GM12878 (cell line): ENCODE measurements at regions not wholly inside any gene's neighbourhood (a gene's known extent, or its start where the extent isn't known, plus 50 kb on each side); places are given as distances from the start of the nearest gene placed in this dataset.

Source experiments
- ATAC-seq: fragments of 200-7000 bp; cut with Tn5 transposase; 3 replicates; pipeline ENCODE4 v1.9.1; 2020; ENCODE audit warnings: mild to moderate bottlenecking, moderate library complexity
- BruUV-seq: library from RNA; stranded (reverse); fragments of 400-500 nt; replicated peaks from 2 replicates; lab custom pipeline; 2021; lab: Mats Ljungman, UMichigan
- CTCF ChIA-PET: fragments of 300-600 bp; sonication (Branson Sonifier 250); formaldehyde crosslinking; extraction: SDS; loops from one replicate; lab custom pipeline; 2021; ENCODE audit warnings: inconsistent platforms; lab: Yijun Ruan, JAX
- POLR2A ChIA-PET: fragments of 350-600 bp; formaldehyde crosslinking; extraction: SDS; loops from one replicate; lab custom pipeline; 2021; ENCODE audit warnings: inconsistent platforms; lab: Charles Lee
- RAD21 ChIA-PET: fragments of 300-600 bp; sonication (Branson Sonifier 250); formaldehyde crosslinking; loops from one replicate; lab custom pipeline; 2023; ENCODE audit warnings: antibody characterized with exemption; ENCODE audit not compliant: unreplicated experiment; lab: Charles Lee
- SMC1A ChIA-PET: fragments of 300-600 bp; sonication (Branson Sonifier 250); formaldehyde crosslinking; loops from one replicate; lab custom pipeline; 2023; ENCODE audit not compliant: unreplicated experiment, uncharacterized antibody; lab: Charles Lee
- DNase-seq: peaks from one replicate; pipeline ENCODE4 v3.0.0-alpha.2; 2011; ENCODE audit warnings: low read depth, low spot score
- FAIRE-seq: peaks from 3 replicates; lab custom pipeline; 2011; peaks lifted over from hg19 to GRCh38; lab: Jason Lieb, UNC
- H2AFZ ChIP-seq: 2 replicates; pipeline ENCODE4 v1.6.0; 2011; ENCODE audit warnings: low read depth, low read length, control low read depth; ENCODE audit not compliant: control insufficient read depth
- H3K27ac ChIP-seq: 2 replicates; pipeline ENCODE4 v1.5.1; 2011; ENCODE audit warnings: control low read depth; ENCODE audit not compliant: control insufficient read depth, insufficient read depth
- H3K27me3 ChIP-seq, 2 experiments: replicated peaks in 1 of 2; 2 replicates each; pipeline versions ENCODE4 v1.6.0 to v1.6.1; 2011; ENCODE audit warnings: low read length in 1 of 2; ENCODE audit not compliant: control insufficient read depth in 2 of 2, insufficient read depth in 2 of 2
- H3K36me3 ChIP-seq, 2 experiments: 2 replicates each; pipeline ENCODE4 v1.5.1; 2011; ENCODE audit warnings: low read length in 1 of 2; ENCODE audit not compliant: control insufficient read depth in 2 of 2, insufficient read depth in 2 of 2
- H3K4me1 ChIP-seq: 2 replicates; pipeline ENCODE4 v1.6.1; 2011; ENCODE audit warnings: mild to moderate bottlenecking, low read length, moderate library complexity, mixed read lengths; ENCODE audit not compliant: control insufficient read depth, insufficient read depth
- H3K4me2 ChIP-seq: 2 replicates; pipeline ENCODE4 v1.6.0; 2011; ENCODE audit warnings: control low read depth; ENCODE audit not compliant: control insufficient read depth, insufficient read depth
- H3K4me3 ChIP-seq: fragments of 200-600 bp; sonication (generic); 2 replicates; pipeline ENCODE4 v1.5.1; 2016
- H3K79me2 ChIP-seq: 2 replicates; pipeline ENCODE4 v1.6.0; 2011; ENCODE audit warnings: low read length; ENCODE audit not compliant: control insufficient read depth, insufficient read depth
- H3K9ac ChIP-seq: 2 replicates; pipeline ENCODE4 v1.8.0; 2011; ENCODE audit warnings: low read length, control low read depth, mixed read lengths; ENCODE audit not compliant: control insufficient read depth, insufficient read depth
- H3K9me3 ChIP-seq: replicated peaks from 3 replicates; pipeline ENCODE4 v1.5.1; 2011; ENCODE audit warnings: mild to moderate bottlenecking, low read length; ENCODE audit not compliant: control insufficient read depth, insufficient read depth
- H4K20me1 ChIP-seq: 2 replicates; pipeline ENCODE4 v1.6.0; 2011; ENCODE audit not compliant: control insufficient read depth, insufficient read depth
- BCL11A ChIP-seq: IDR thresholded peaks from 2 replicates; pipeline ENCODE4 v1.6.1; 2011; ENCODE audit warnings: low read depth, low read length
- E4F1 ChIP-seq: fragments of 450-650 bp; IDR thresholded peaks from 2 replicates; pipeline ENCODE4 v1.6.1; 2018; ENCODE audit warnings: borderline replicate concordance, mild to moderate bottlenecking; ENCODE audit not compliant: partially characterized antibody
- FOXM1 ChIP-seq: IDR thresholded peaks from 2 replicates; pipeline ENCODE4 v1.6.1; 2012; ENCODE audit warnings: low read depth, mild to moderate bottlenecking, inconsistent platforms, low read length, moderate library complexity
- IRF5 ChIP-seq: fragments of 450-650 bp; IDR thresholded peaks from 2 replicates; pipeline ENCODE4 v1.6.1; 2017; ENCODE audit warnings: borderline replicate concordance
- JUND ChIP-seq: IDR thresholded peaks from 2 replicates; pipeline ENCODE4 v1.6.1; 2012; ENCODE audit warnings: low read depth, mild to moderate bottlenecking, low read length, improper control_type of control experiment, moderate library complexity
- KAT2A ChIP-seq: conservative IDR thresholded peaks from 2 replicates; pipeline ENCODE4 v1.6.1; 2011; ENCODE audit warnings: low read depth, low read length; ENCODE audit not compliant: control insufficient read depth
- MTA3 ChIP-seq: IDR thresholded peaks from 2 replicates; pipeline ENCODE4 v1.6.1; 2012; ENCODE audit warnings: low read length, inconsistent platforms, borderline replicate concordance
- MYC ChIP-seq: IDR thresholded peaks from 2 replicates; pipeline ENCODE4 v1.6.1; 2011; ENCODE audit warnings: mild to moderate bottlenecking, low read length, moderate library complexity, inconsistent platforms; ENCODE audit not compliant: insufficient read depth, insufficient replicate concordance, insufficient read length, severe bottlenecking
- NR2C1 ChIP-seq: fragments of 450-650 bp; IDR thresholded peaks from 2 replicates; pipeline ENCODE4 v1.6.1; 2017; ENCODE audit warnings: antibody characterized with exemption, mild to moderate bottlenecking, moderate library complexity
- NRF1 ChIP-seq: conservative IDR thresholded peaks from 2 replicates; pipeline ENCODE4 v1.6.1; 2011; ENCODE audit warnings: mild to moderate bottlenecking, low read depth, low read length, improper control_type of control experiment
- SRF ChIP-seq, 2 experiments: IDR thresholded peaks; 2 replicates each; pipeline ENCODE4 v1.6.1; 2011; ENCODE audit warnings: low read depth in 2 of 2, low read length in 2 of 2, mild to moderate bottlenecking in 1 of 2, moderate library complexity in 1 of 2
- ZNF274 ChIP-seq: IDR thresholded peaks from one replicate; pipeline ENCODE4 v1.8.0; 2011; ENCODE audit not compliant: insufficient read length, insufficient read depth
- ZNF384 ChIP-seq: IDR thresholded peaks from 2 replicates; pipeline ENCODE4 v1.6.1; 2012; ENCODE audit warnings: low read depth, mild to moderate bottlenecking, low read length, improper control_type of control experiment, borderline replicate concordance
- ZNF687 ChIP-seq: fragments of 450-650 bp; IDR thresholded peaks from 2 replicates; pipeline ENCODE4 v1.6.1; 2017; ENCODE audit warnings: mild to moderate bottlenecking, moderate library complexity
- WGBS: methylation state at CpG from one replicate; pipeline ENCODE4 v1.1.6; 2016; ENCODE audit warnings: low lambda C conversion rate; ENCODE audit not compliant: insufficient replicate concordance, insufficient coverage; ENCODE audit errors: missing lambda C conversion rate; 5-methylcytosine and 5-hydroxymethylcytosine counted together
- in situ Hi-C: fragments of 300-500 bp; cut with MboI; formaldehyde crosslinking; loops from 9 replicates; pipeline ENCODE4 v1.14.3; 2018; ENCODE audit warnings: mixed read lengths
- intact Hi-C: fragments of 100-400 bp; cut with micrococcal nuclease; formaldehyde crosslinking; loops from one replicate; pipeline ENCODE4 v1.14.2; 2022; ENCODE audit not compliant: unreplicated experiment

GRCh38 chr7:33739286-33739685 is 166.1 kb upstream of the BMPER start:
- WGBS, result 25% methylated on average over 4 of the region's 4 CpGs
- no peaks in the 10 kb centered on the region for H3K36me3 ChIP-seq
- H3K27ac ChIP-seq, result no peak overlapping the region
- in situ Hi-C loops (no loop called here), intact Hi-C loops (no loop called here)
- H3K27me3 ChIP-seq, result no peaks in the 10 kb centered on the region; a peak in 1 of 4 replicates
- ChIA-PET CTCF (interaction anchor here (0.6 kb wide), 1 partner anchor 16 kb away, joined by 3 read pairs; no protein-coding TSS in a partner anchor), POLR2A (interaction anchor here (0.5 kb wide), 1 partner anchor 514 kb away, joined by 3 read pairs; no protein-coding TSS in a partner anchor), SMC1A (no interaction called here), RAD21 (no interaction called here)
- no peak overlapping the region for H3K4me2 ChIP-seq
- FAIRE-seq (no peak), ATAC-seq (no peak), DNase-seq (no peak)
- H2AFZ ChIP-seq, result no peak overlapping the region
- no peaks in the 10 kb centered on the region for H3K79me2 ChIP-seq
- H4K20me1 ChIP-seq, result no peaks in the 10 kb centered on the region
- no peaks in the 10 kb centered on the region for H3K4me1 ChIP-seq
- no peak for TF ChIP-seq SRF (IDR thresholded peaks at IDR 0.05; ENCODE audit: low read depth in 2 of 2, low read length in 2 of 2)
- no peak for TF ChIP-seq JUND
- TF ChIP-seq KAT2A, result no peak
- TF ChIP-seq MYC, result no peak
- no peak for TF ChIP-seq FOXM1
- TF ChIP-seq IRF5, result no peak
- TF ChIP-seq ZNF384, result no peak
- TF ChIP-seq MTA3, result no peak
- no peak for TF ChIP-seq ZNF274
- no peak for TF ChIP-seq BCL11A
- TF ChIP-seq NRF1, result no peak
- TF ChIP-seq ZNF687, result no peak
- no peak for TF ChIP-seq NR2C1
- no peak for TF ChIP-seq E4F1
- no peaks in the 10 kb centered on the region for H3K9me3 ChIP-seq
- no peak overlapping the region for H3K9ac ChIP-seq
- H3K4me3 ChIP-seq, result no peak overlapping the region
- no TSS peak for BruUV-seq
